Activated naive CD4-positive, alpha-beta T cell treated with anti-CD3 and anti-CD28 coated beads for 36 hours (primary cell): ENCODE measurements at regions not wholly inside any gene's neighbourhood (a gene's known extent, or its start where the extent isn't known, plus 50 kb on each side); places are given as distances from the start of the nearest gene placed in this dataset.
A peak's percentile ranks its signal among the peaks of the same experiment; 100 is the strongest.

Experiments used
- CTCF ChIA-PET: fragments of 350-600 bp; sonication (Branson Sonifier 250); formaldehyde crosslinking; loops from one replicate; lab custom pipeline; 2021; ENCODE audit warnings: antibody characterized with exemption; lab: Charles Lee
- DNase-seq: peaks from one replicate; pipeline ENCODE4 v3.0.0-alpha.2; 2020
- H3K27ac Mint-ChIP-seq: one replicate; pipeline ENCODE4 v1.8.0; 2021; ENCODE audit warnings: mild to moderate bottlenecking, mixed read lengths
- H3K27me3 Mint-ChIP-seq: one replicate; pipeline ENCODE4 v1.8.0; 2021; ENCODE audit warnings: low read depth, mixed read lengths
- H3K36me3 Mint-ChIP-seq: one replicate; pipeline ENCODE4 v1.8.0; 2021; ENCODE audit warnings: low read depth, mixed read lengths
- H3K4me1 Mint-ChIP-seq: one replicate; pipeline ENCODE4 v1.8.0; 2021; ENCODE audit warnings: low read depth, mixed read lengths
- H3K4me3 Mint-ChIP-seq: one replicate; pipeline ENCODE4 v1.8.0; 2021; ENCODE audit warnings: mild to moderate bottlenecking, moderate library complexity, mixed read lengths
- H3K9me3 Mint-ChIP-seq: one replicate; pipeline ENCODE4 v1.8.0; 2021; ENCODE audit warnings: mixed read lengths
- intact Hi-C: fragments of 100-400 bp; cut with micrococcal nuclease; formaldehyde crosslinking; loops from one replicate; pipeline ENCODE4 v1.15.1; 2023

DNA sequence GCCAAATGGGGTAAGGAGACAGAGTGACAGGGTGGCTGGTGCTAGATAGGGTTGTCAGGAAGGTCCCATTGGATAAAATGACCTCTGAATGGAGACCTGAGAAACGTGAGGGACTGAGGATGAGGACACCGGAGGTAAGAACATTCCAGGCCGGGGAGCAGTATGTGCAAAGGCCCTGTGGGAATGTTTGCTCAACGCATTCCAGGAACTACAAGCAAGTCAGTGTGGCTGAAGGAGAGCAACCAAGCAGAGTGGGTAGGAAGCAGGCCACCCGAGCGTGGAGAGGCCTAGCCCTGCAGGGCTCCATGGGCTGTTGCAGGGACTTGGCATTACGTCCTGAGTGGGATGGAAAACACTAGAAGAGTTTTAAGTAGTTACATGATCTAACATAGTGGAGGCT lies 185.6 kb downstream of the ZBTB18 start:
- CTCF ChIA-PET = interaction anchor here (0.6 kb wide), 1 partner anchor 304 kb away, joined by 3 read pairs; no protein-coding TSS in a partner anchor
- Mint-ChIP-seq H3K27ac (no peak overlapping the region), H3K27me3 (no peaks in the 10 kb centered on the region), H3K36me3 (no peaks in the 10 kb centered on the region), H3K4me3 (no peak overlapping the region), H3K9me3 (no peaks in the 10 kb centered on the region), H3K4me1 (peaks cover 11% of the 10 kb centered on the region)
- intact Hi-C loops = no loop called here
- DNase-seq = no peak

DNA sequence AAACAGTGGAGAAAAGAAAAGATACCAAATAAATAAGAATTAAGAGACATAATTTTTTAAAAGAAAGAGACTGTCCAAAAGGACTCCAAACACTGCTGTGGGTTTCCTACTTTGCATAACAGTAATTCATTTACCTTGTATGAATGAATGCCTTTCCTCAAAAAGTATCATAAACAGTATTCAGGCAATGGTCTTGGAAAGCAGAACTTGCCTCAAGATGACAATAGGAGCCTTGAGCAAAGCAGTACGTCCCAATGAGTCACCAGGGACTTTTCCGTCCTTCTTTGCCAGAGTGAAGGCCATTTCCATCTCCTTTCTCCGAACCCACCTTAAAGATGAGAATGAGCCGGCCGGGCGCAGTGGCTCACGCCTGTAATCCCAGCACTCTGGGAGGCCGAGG lies 186.4 kb downstream of the ZBTB18 start:
- H3K36me3 Mint-ChIP-seq = no peaks in the 10 kb centered on the region
- H3K4me1 Mint-ChIP-seq = peaks cover 16% of the 10 kb centered on the region
- no peak overlapping the region for H3K4me3 Mint-ChIP-seq
- H3K9me3 Mint-ChIP-seq = no peaks in the 10 kb centered on the region
- H3K27me3 Mint-ChIP-seq = no peaks in the 10 kb centered on the region
- intact Hi-C loops = no loop called here
- peak overlapping the region; percentile 50 for H3K27ac Mint-ChIP-seq
- CTCF ChIA-PET = interaction anchor here (0.6 kb wide), 1 partner anchor 305 kb away, joined by 3 read pairs; no protein-coding TSS in a partner anchor
- DNase-seq = no peak

DNA sequence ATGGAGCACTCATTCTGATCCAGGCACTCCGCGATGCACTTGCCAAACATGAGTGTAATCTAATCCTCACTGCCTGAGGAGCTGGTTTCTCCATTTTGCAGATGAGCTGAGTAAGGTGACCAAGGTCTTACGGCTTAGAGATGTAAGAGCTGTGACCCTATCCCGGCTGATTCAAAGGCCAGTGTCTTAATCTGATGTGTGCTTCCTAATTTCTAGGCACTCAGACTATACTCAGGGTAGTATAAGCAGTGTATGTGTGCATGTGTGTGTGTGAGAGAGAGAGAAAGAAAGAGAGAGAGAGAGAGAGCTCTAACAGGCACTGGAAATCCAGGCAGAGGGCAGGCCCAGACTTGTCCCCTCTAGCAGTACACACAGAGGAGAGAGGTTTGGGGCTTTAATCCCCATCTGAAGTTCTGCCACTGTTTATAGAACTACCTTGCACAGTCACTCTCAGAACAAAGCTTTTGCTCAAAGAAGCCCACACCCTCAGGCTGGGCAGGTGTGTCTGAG lies 188.2 kb downstream of the ZBTB18 start:
- intact Hi-C loops = no loop called here
- H3K4me3 Mint-ChIP-seq = no peak overlapping the region
- peak; percentile 16 for DNase-seq
- CTCF ChIA-PET = no interaction called here
- no peaks in the 10 kb centered on the region for H3K36me3 Mint-ChIP-seq
- peaks cover 20% of the 10 kb centered on the region for H3K4me1 Mint-ChIP-seq
- H3K27ac Mint-ChIP-seq = peak overlapping the region; percentile 75
- no peaks in the 10 kb centered on the region for H3K27me3 Mint-ChIP-seq
- no peaks in the 10 kb centered on the region for H3K9me3 Mint-ChIP-seq

DNA sequence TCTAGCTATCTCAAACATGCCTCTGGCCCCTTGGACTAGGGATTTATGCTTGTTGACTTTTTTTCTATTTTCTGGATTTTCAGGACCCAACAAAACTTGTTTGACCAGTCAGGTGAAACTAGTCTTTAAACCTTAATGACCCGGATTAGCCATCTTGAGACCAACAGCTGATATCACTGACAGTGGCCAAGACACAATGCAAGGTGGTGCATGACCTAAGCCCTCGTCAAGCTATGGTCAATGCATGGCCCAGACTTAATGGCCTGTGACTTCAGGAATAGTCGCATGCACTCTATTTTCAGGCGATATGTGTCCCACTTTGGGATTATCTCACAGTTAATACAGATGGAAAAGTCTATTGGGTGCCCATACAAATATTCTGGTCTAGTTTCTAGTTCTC lies 190.4 kb downstream of the ZBTB18 start:
- peaks cover 20% of the 10 kb centered on the region for H3K4me1 Mint-ChIP-seq
- no peak overlapping the region for H3K4me3 Mint-ChIP-seq
- DNase-seq = no peak
- H3K36me3 Mint-ChIP-seq = no peaks in the 10 kb centered on the region
- no peaks in the 10 kb centered on the region for H3K9me3 Mint-ChIP-seq
- H3K27ac Mint-ChIP-seq = no peak overlapping the region
- CTCF ChIA-PET = no interaction called here
- H3K27me3 Mint-ChIP-seq = no peaks in the 10 kb centered on the region
- intact Hi-C loops = no loop called here

DNA sequence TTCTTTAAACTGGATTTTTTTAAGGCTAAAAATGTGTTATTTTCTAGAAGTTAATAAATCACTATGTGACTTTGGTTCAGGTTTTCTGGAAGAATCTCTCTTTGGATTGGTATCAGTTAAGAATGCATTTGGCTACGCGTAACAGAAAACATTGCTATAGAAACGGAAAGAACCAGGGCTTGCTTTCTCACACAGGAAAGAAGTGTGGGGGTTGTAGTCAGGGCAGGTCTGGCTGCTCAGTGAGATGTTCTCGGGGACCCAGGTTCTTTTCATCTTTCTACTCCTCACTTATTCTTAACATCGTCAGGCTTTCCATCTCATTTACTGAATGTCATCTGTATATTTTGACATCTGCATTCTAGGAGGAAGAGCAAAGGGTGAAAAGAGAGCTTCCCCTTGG lies 191.4 kb downstream of the ZBTB18 start:
- H3K4me3 Mint-ChIP-seq = no peak overlapping the region
- H3K27ac Mint-ChIP-seq = no peak overlapping the region
- peak; percentile 42 for DNase-seq
- peaks cover 20% of the 10 kb centered on the region for H3K4me1 Mint-ChIP-seq
- intact Hi-C loops = loop anchor here (1.0 kb wide), 1 partner anchor 194 kb away; no protein-coding TSS in a partner anchor
- no peaks in the 10 kb centered on the region for H3K27me3 Mint-ChIP-seq
- no peaks in the 10 kb centered on the region for H3K36me3 Mint-ChIP-seq
- H3K9me3 Mint-ChIP-seq = no peaks in the 10 kb centered on the region
- CTCF ChIA-PET = no interaction called here

DNA sequence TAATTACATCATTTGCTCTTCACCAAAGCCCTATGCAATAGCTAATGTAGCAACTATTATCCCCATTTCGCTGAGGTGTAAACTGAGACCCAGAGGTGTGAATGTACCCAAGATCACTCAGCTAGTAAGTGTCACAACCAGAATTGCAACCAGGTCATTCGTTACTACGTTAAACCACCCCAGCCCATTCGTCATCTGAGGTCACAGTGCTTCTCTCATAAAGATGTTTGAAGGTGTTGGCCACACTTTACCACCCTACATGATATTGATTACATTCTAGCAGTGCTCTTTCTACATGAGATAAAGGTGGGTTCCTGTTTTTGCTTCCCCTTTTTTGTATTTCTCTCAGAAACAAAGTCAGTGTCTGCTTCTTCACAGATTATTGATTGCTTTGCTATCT lies 195.3 kb downstream of the ZBTB18 start:
- Mint-ChIP-seq H3K27me3 (no peaks in the 10 kb centered on the region), H3K4me3 (no peak overlapping the region), H3K27ac (no peak overlapping the region), H3K9me3 (no peaks in the 10 kb centered on the region), H3K36me3 (no peaks in the 10 kb centered on the region), H3K4me1 (peaks cover 9% of the 10 kb centered on the region)
- intact Hi-C loops = no loop called here
- no peak for DNase-seq
- CTCF ChIA-PET = no interaction called here

DNA sequence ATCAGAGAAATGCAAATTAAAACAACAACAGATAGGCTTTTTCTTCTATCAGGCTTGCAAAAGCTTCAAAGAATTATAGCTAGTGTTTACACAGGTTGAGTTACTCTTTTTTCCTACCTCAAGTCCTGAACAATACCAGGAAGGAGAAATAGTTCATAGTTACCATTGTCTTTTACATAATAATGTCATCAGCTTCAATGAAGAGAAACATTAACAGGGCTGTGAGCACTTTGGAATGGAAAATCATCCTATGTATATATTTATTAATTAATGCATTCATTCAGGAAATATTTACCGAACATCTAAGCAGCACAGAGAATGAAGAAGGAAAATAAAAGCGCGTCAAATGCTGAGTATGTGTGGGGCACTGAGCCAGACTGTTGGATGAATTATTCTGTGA lies 197.3 kb downstream of the ZBTB18 start:
- no peaks in the 10 kb centered on the region for H3K4me1 Mint-ChIP-seq
- no peak for DNase-seq
- CTCF ChIA-PET = interaction anchor here (0.6 kb wide), 1 partner anchor 902 kb away, joined by 3 read pairs; no protein-coding TSS in a partner anchor

DNA sequence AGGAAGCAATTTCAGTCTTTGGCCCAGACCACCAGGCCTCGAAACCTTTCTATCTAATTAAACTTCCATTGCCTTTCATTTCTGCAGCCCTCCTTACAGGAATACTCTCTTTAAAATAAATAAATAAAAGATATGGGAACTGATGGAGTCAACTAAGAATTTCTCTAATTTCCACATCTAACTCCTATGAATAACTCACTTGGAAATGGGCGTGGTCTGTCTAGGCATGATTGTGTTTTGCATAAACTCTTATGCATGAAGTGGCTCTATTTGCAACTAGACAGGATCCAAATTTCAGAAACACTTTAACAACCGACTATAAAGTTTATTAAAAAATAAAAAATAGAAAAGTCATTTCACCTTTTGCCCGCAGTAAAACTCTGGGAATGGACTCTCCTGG lies 199.5 kb downstream of the ADSS2 start:
- Mint-ChIP-seq H3K36me3 (peaks cover 1% of the 10 kb centered on the region), H3K9me3 (peaks cover 2% of the 10 kb centered on the region), H3K27me3 (no peaks in the 10 kb centered on the region), H3K4me1 (no peaks in the 10 kb centered on the region), H3K4me3 (no peak overlapping the region), H3K27ac (no peak overlapping the region)
- intact Hi-C loops = no loop called here
- no peak for DNase-seq
- CTCF ChIA-PET = no interaction called here

More for the DNA sequence above, 197.3 kb downstream of the ZBTB18 start:
- H3K27ac Mint-ChIP-seq = no peak overlapping the region
- intact Hi-C loops = no loop called here
- H3K36me3 Mint-ChIP-seq = no peaks in the 10 kb centered on the region
- H3K9me3 Mint-ChIP-seq = no peaks in the 10 kb centered on the region
- no peaks in the 10 kb centered on the region for H3K27me3 Mint-ChIP-seq
- no peak overlapping the region for H3K4me3 Mint-ChIP-seq

DNA sequence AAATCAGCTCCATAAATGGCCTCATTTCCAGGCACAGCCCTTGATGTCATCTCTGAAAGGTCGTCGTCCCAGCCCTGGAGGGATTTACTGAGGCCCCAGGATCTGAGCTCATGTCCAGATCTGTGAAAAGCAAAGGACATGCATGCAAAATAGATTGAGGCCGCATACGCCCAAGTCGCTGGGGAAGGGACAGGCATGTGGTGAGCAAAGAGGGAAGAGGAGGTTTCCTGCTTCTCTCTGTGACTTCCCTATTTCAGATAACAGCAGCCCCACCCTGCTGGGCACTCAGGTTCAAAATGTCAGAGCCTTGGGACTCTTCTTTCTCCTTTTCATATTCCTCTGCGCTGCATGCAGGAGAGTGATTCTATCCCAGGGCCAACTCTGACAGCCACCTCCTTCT lies 197.2 kb downstream of the ADSS2 start:
- H3K36me3 Mint-ChIP-seq = peaks cover 1% of the 10 kb centered on the region
- DNase-seq = no peak
- H3K4me3 Mint-ChIP-seq = no peak overlapping the region
- no peak overlapping the region for H3K27ac Mint-ChIP-seq
- CTCF ChIA-PET = no interaction called here
- H3K27me3 Mint-ChIP-seq = no peaks in the 10 kb centered on the region
- H3K9me3 Mint-ChIP-seq = peaks cover 2% of the 10 kb centered on the region
- intact Hi-C loops = no loop called here
- H3K4me1 Mint-ChIP-seq = no peaks in the 10 kb centered on the region

DNA sequence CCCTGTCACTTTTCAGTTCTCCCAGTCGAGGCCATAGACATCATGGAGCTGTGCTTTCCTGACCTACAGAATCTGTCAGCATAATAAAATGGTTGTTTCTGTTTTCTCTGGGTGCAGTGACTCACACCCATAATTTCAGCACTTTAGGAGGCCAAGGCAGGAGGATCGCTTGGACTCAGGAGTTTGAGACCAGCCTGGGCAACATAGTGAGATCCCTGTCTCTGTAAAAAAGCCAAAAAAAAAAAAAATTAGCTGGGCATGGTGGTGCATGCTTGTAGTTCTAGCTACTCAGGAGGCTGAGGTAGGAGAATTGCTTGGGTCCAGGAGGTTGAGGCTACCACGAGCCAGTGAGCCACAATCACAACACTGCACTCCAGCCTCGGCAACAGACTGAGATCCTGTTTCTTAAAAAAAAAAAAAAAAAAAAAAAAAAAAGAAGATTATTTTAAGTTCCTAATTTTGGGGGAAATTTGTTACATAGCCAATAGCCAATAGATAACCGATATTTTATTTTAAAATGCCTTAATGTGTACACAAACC lies 196.2 kb downstream of the ADSS2 start:
- Mint-ChIP-seq H3K27ac (no peak overlapping the region), H3K9me3 (peaks cover 2% of the 10 kb centered on the region), H3K36me3 (peaks cover 1% of the 10 kb centered on the region), H3K27me3 (no peaks in the 10 kb centered on the region), H3K4me1 (no peaks in the 10 kb centered on the region), H3K4me3 (no peak overlapping the region)
- intact Hi-C loops = no loop called here
- CTCF ChIA-PET = interaction anchor here (1.1 to 1.4 kb wide), 2 partner anchors 17 to 44 kb away, joined by 3 to 5 read pairs; no protein-coding TSS in a partner anchor
- no peak for DNase-seq

DNA sequence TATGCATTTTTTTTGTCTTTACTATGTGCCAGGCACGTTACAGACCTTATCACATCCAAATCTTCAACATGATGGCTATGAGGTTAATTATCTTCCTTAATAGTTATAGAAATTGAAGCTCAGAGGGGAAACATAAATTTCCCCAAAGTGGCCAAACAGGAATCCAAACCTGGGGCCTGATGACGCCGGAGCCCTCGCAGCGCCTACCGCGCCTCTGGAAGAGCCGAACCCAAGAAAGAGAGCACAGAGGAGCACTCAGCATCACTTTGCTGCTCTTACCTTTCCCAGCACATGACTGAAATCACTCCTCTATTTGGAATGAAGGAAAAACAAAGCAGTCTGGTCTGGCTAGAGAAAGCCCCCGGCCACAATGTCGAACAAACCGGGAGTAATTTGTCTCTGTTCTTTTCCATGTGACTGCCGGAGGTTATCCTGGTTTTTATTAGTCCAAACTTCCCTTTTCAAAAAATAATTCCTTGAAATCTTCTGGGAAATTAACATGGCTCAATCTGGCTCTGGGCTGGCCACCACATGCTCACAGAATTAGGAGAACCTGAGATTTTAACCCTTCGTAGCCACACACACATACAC lies 195.5 kb downstream of the ADSS2 start:
- H3K9me3 Mint-ChIP-seq = peaks cover 2% of the 10 kb centered on the region
- no peaks in the 10 kb centered on the region for H3K4me1 Mint-ChIP-seq
- no peaks in the 10 kb centered on the region for H3K27me3 Mint-ChIP-seq
- intact Hi-C loops = no loop called here
- no peak overlapping the region for H3K4me3 Mint-ChIP-seq
- CTCF ChIA-PET = interaction anchor here (1.1 to 1.4 kb wide), 2 partner anchors 16 to 45 kb away, joined by 3 to 5 read pairs; no protein-coding TSS in a partner anchor
- peaks cover 1% of the 10 kb centered on the region for H3K36me3 Mint-ChIP-seq
- no peak overlapping the region for H3K27ac Mint-ChIP-seq
- DNase-seq = no peak

DNA sequence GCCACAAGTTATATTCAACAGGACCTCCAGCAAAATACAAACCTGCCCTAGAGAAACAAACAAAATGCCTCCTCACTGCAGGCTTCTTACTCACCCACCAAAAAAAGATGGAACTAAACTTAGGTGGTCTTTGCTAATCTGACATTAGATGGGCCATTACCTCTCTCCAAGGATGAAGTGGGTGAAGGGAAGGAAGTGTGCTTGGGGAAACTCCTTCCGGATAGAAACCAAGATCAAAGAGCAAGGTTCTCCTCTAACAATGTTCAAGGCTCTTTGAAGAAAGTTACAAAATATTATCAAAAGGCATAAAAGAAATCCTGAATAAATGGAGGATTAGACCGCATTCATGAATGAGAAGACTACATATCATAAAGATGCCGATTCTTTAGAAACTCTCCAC lies 187.5 kb downstream of the ADSS2 start:
- Mint-ChIP-seq H3K36me3 (no peaks in the 10 kb centered on the region), H3K4me3 (no peak overlapping the region), H3K27me3 (no peaks in the 10 kb centered on the region), H3K4me1 (no peaks in the 10 kb centered on the region), H3K27ac (no peak overlapping the region), H3K9me3 (no peaks in the 10 kb centered on the region)
- no peak for DNase-seq
- intact Hi-C loops = no loop called here
- CTCF ChIA-PET = interaction anchor here (0.7 kb wide), 1 partner anchor 25 kb away, joined by 9 read pairs; no protein-coding TSS in a partner anchor

DNA sequence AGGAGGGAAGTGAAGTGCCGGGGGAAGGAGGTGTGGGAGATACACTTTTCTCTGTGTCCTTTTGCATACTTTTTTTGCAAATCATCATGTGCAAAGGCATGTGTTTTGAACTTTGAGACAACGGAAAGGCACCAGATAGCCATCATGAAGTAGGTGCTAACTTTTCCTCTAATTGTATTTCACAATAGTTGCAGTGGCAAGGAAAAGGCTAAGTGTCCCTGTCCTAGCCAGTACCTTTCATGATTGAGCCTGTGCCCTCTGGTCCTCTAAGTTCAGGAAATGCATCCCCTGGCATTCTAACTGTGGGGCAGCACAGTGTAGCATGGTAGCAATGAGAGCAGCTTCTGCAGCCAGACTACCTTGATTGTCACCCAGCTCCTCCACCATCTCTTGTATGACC lies 186.2 kb downstream of the ADSS2 start:
- no peaks in the 10 kb centered on the region for H3K27me3 Mint-ChIP-seq
- H3K4me1 Mint-ChIP-seq = no peaks in the 10 kb centered on the region
- intact Hi-C loops = no loop called here
- CTCF ChIA-PET = interaction anchor here (0.5 to 0.7 kb wide), 2 partner anchors 351 to 803 kb away, joined by 3 to 5 read pairs; no protein-coding TSS in a partner anchor
- no peaks in the 10 kb centered on the region for H3K36me3 Mint-ChIP-seq
- no peak for DNase-seq
- H3K27ac Mint-ChIP-seq = no peak overlapping the region
- H3K9me3 Mint-ChIP-seq = peaks cover 3% of the 10 kb centered on the region
- H3K4me3 Mint-ChIP-seq = no peak overlapping the region
